Skeletal muscle satellite cell (primary cell): ENCODE measurements at regions not wholly inside any gene's neighbourhood (a gene's known extent, or its start where the extent isn't known, plus 50 kb on each side); places are given as distances from the start of the nearest gene placed in this dataset. TPM values are rescaled to one million over a fixed set of nuclear protein-coding genes. Genes with fewer than 3 reads are reported as not detected.

Experiments used
- H3K27me3 ChIP-seq: 2 replicates; pipeline ENCODE4 v1.7.0; 2013; ENCODE audit warnings: low read length; ENCODE audit not compliant: control insufficient read depth, insufficient read depth
- H3K36me3 ChIP-seq: 2 replicates; pipeline ENCODE4 v1.7.0; 2013; ENCODE audit warnings: mild to moderate bottlenecking, control low read depth, low read length; ENCODE audit not compliant: insufficient read depth
- H3K4me1 ChIP-seq: 2 replicates; pipeline ENCODE4 v1.7.0; 2013; ENCODE audit warnings: low read length; ENCODE audit not compliant: control insufficient read depth, insufficient read depth
- H3K4me2 ChIP-seq: 2 replicates; pipeline ENCODE4 v1.7.0; 2013; ENCODE audit warnings: mild to moderate bottlenecking, low read length
- H3K4me3 ChIP-seq: 2 replicates; pipeline ENCODE4 v1.7.0; 2013; ENCODE audit warnings: low read length
- H3K9ac ChIP-seq: 2 replicates; pipeline ENCODE4 v1.7.0; 2013; ENCODE audit warnings: mild to moderate bottlenecking, low read depth, low read length, moderate library complexity
- H3K9me3 ChIP-seq: replicated peaks from 2 replicates; pipeline ENCODE4 v1.7.0; 2013; ENCODE audit warnings: mild to moderate bottlenecking, control low read depth, low read length
- small RNA-seq: library from RNA; depleted of rRNA; stranded (forward); fragments of <200 nt; gene quantifications from one replicate; pipeline ENCODE3, GENCODE V24; 2012

- Histone ChIP-seq H3K9me3 (no peaks in the 10 kb centered on the region), H3K36me3 (no peaks in the 10 kb centered on the region), H3K9ac (no peak overlapping the region), H3K4me2 (no peak overlapping the region), H3K4me1 (peaks cover 6% of the 10 kb centered on the region), H3K4me3 (no peak overlapping the region), H3K27me3 (no peaks in the 10 kb centered on the region)
Observed at GRCh38 chr6:81812401-81812800, 59.9 kb upstream of the TENT5A start.

GRCh38 chr6:81808851-81809570 is 56.5 kb upstream of the TENT5A start:
- no peaks in the 10 kb centered on the region for H3K27me3 ChIP-seq
- H3K4me1 ChIP-seq, result no peaks in the 10 kb centered on the region
- no peak overlapping the region for H3K4me2 ChIP-seq
- H3K9me3 ChIP-seq, result no peaks in the 10 kb centered on the region
- no peak overlapping the region for H3K4me3 ChIP-seq
- no peak overlapping the region for H3K9ac ChIP-seq
- no peaks in the 10 kb centered on the region for H3K36me3 ChIP-seq

- no peaks in the 10 kb centered on the region for H3K36me3 ChIP-seq
- no peaks in the 10 kb centered on the region for H3K4me1 ChIP-seq
- H3K27me3 ChIP-seq, result no peaks in the 10 kb centered on the region
- H3K4me2 ChIP-seq, result no peak overlapping the region
- H3K9me3 ChIP-seq, result no peaks in the 10 kb centered on the region
- no peak overlapping the region for H3K9ac ChIP-seq
- H3K4me3 ChIP-seq, result no peak overlapping the region
Observed at GRCh38 chr6:81806793-81807565, 54.5 kb upstream of the TENT5A start.

- Histone ChIP-seq H3K4me3 (no peak overlapping the region), H3K4me1 (no peaks in the 10 kb centered on the region), H3K4me2 (no peak overlapping the region), H3K27me3 (no peaks in the 10 kb centered on the region), H3K36me3 (no peaks in the 10 kb centered on the region), H3K9me3 (no peaks in the 10 kb centered on the region), H3K9ac (no peak overlapping the region)
Observed at GRCh38 chr6:81802356-81802755, 49.9 kb upstream of the TENT5A start.

Small RNAs in the stretch of these regions (small RNA-seq; reads per million reads assigned to genes)
- gene AL360157.1, result not detected
